Endothelial cell of umbilical vein (primary cell): ENCODE measurements at regions not wholly inside any gene's neighbourhood (a gene's known extent, or its start where the extent isn't known, plus 50 kb on each side); places are given as distances from the start of the nearest gene placed in this dataset.

Source experiments
- EZH2 ChIP-seq: IDR thresholded peaks from 2 replicates; pipeline ENCODE4 v1.6.1; 2012; ENCODE audit warnings: borderline replicate concordance, low read depth, mild to moderate bottlenecking, moderate library complexity, low read length, inconsistent platforms; ENCODE audit not compliant: severe bottlenecking
- JUN ChIP-seq: IDR thresholded peaks from 2 replicates; pipeline ENCODE4 v1.6.1; 2011; ENCODE audit warnings: borderline replicate concordance, low read depth; ENCODE audit not compliant: insufficient read length, insufficient read depth
- MAX ChIP-seq: IDR thresholded peaks from 2 replicates; pipeline ENCODE4 v1.6.1; 2011; ENCODE audit not compliant: insufficient read depth, insufficient read length
- POLR2A ChIP-seq: IDR thresholded peaks from 2 replicates; pipeline ENCODE4 v1.6.1; 2012; ENCODE audit warnings: low read depth, mild to moderate bottlenecking, control low read depth, low read length
- POLR2AphosphoS5 ChIP-seq: IDR thresholded peaks from 2 replicates; pipeline ENCODE4 v1.6.1; 2012; ENCODE audit warnings: low read depth, mild to moderate bottlenecking, control low read depth, low read length, moderate library complexity; ENCODE audit not compliant: insufficient read depth
- TF ChIP-seq, protein P1 (sequence below), 2 donors: IDR thresholded peaks; 1 replicate in 1 of 2; 2 replicates in 1 of 2; pipeline ENCODE4 v1.5.1; 2011; ENCODE audit warnings: low read length in 2 of 2, mild to moderate bottlenecking in 2 of 2, moderate library complexity in 2 of 2, control low read depth in 1 of 2, inconsistent platforms in 1 of 2, low read depth in 1 of 2; ENCODE audit not compliant: insufficient read depth in 1 of 2; ENCODE audit errors: extremely low read depth in 1 of 2

GRCh38 chrX:9090766-9091165 lies 56.8 kb upstream of the FAM9B start:
- TF ChIP-seq, protein P1, sequence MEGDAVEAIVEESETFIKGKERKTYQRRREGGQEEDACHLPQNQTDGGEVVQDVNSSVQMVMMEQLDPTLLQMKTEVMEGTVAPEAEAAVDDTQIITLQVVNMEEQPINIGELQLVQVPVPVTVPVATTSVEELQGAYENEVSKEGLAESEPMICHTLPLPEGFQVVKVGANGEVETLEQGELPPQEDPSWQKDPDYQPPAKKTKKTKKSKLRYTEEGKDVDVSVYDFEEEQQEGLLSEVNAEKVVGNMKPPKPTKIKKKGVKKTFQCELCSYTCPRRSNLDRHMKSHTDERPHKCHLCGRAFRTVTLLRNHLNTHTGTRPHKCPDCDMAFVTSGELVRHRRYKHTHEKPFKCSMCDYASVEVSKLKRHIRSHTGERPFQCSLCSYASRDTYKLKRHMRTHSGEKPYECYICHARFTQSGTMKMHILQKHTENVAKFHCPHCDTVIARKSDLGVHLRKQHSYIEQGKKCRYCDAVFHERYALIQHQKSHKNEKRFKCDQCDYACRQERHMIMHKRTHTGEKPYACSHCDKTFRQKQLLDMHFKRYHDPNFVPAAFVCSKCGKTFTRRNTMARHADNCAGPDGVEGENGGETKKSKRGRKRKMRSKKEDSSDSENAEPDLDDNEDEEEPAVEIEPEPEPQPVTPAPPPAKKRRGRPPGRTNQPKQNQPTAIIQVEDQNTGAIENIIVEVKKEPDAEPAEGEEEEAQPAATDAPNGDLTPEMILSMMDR (IDR thresholded peaks at IDR 0.05; ENCODE audit: extremely low read depth in 1 of 2, insufficient read depth in 1 of 2, low read depth in 1 of 2, low read length in 2 of 2), result no peak
- TF ChIP-seq POLR2A, result no peak
- no peak for TF ChIP-seq POLR2AphosphoS5
- TF ChIP-seq EZH2, result no peak
- TF ChIP-seq JUN, result no peak
- no peak for TF ChIP-seq MAX
